SHP77 (cell line): ENCODE measurements at regions not wholly inside any gene's neighbourhood (a gene's known extent, or its start where the extent isn't known, plus 50 kb on each side); places are given as distances from the start of the nearest gene placed in this dataset.
"Not testable (repeated sequence)": the region's sequence is repeated elsewhere in the genome, so short reads cannot be mapped to it uniquely, and the experiment has no call there.

Experiments used
- DNase-seq, 2 experiments: peaks; one replicate each; lab custom pipeline; 2025; lab: John Stamatoyannopoulos, UW

GRCh38 chrX:4091046-4091760 lies 377.8 kb upstream of the PRKX start:
- DNase-seq = no peak

- DNase-seq = no peak
Observed at GRCh38 chrX:4059893-4060292, 346.4 kb upstream of the PRKX start.

- peak in 1 of 2 experiments; percentile 7 for DNase-seq
Observed at GRCh38 chrX:4043951-4044350, 330.5 kb upstream of the PRKX start.

- DNase-seq = no peak
Observed at GRCh38 chrX:4035874-4036273, 322.4 kb upstream of the PRKX start.

- no peak for DNase-seq
Observed at GRCh38 chrX:4028151-4028550, 314.7 kb upstream of the PRKX start.

- DNase-seq = no peak
Observed at GRCh38 chrX:4005281-4005680, 291.8 kb upstream of the PRKX start.

GRCh38 chrX:4004822-4005221 lies 291.4 kb upstream of the PRKX start:
- no peak for DNase-seq

- no peak for DNase-seq
Observed at GRCh38 chrX:3994315-3994714, 280.9 kb upstream of the PRKX start.

GRCh38 chrX:3990569-3990968 lies 277.1 kb upstream of the PRKX start:
- DNase-seq = no peak

GRCh38 chrX:3972104-3972858 lies 258.8 kb upstream of the PRKX start:
- DNase-seq = not testable (repeated sequence)

- no peak for DNase-seq
Observed at GRCh38 chrX:3968749-3969148, 255.3 kb upstream of the PRKX start.

GRCh38 chrX:3963980-3964379 lies 250.5 kb upstream of the PRKX start:
- no peak for DNase-seq

GRCh38 chrX:3962511-3963311 lies 249.3 kb upstream of the PRKX start:
- no peak for DNase-seq

- no peak for DNase-seq
Observed at GRCh38 chrX:3960952-3961351, 247.5 kb upstream of the PRKX start.

GRCh38 chrX:3951859-3952258 lies 238.4 kb upstream of the PRKX start:
- DNase-seq = no peak

- no peak for DNase-seq
Observed at GRCh38 chrX:3950373-3950772, 236.9 kb upstream of the PRKX start.

- DNase-seq = no peak
Observed at GRCh38 chrX:3943965-3944364, 230.5 kb upstream of the PRKX start.

GRCh38 chrX:3940000-3940610 lies 226.7 kb upstream of the PRKX start:
- DNase-seq = no peak

- DNase-seq = no peak
Observed at GRCh38 chrX:3938587-3938986, 225.1 kb upstream of the PRKX start.

- not testable (repeated sequence) for DNase-seq
Observed at GRCh38 chrX:3935196-3935595, 221.7 kb upstream of the PRKX start.

- DNase-seq = not testable (repeated sequence)
Observed at GRCh38 chrX:3920424-3921017, 207.1 kb upstream of the PRKX start.
